ENCODE measurements at regions not wholly inside any gene's neighbourhood (a gene's known extent, or its start where the extent isn't known, plus 50 kb on each side); places are given as distances from the start of the nearest gene placed in this dataset.

DNA sequence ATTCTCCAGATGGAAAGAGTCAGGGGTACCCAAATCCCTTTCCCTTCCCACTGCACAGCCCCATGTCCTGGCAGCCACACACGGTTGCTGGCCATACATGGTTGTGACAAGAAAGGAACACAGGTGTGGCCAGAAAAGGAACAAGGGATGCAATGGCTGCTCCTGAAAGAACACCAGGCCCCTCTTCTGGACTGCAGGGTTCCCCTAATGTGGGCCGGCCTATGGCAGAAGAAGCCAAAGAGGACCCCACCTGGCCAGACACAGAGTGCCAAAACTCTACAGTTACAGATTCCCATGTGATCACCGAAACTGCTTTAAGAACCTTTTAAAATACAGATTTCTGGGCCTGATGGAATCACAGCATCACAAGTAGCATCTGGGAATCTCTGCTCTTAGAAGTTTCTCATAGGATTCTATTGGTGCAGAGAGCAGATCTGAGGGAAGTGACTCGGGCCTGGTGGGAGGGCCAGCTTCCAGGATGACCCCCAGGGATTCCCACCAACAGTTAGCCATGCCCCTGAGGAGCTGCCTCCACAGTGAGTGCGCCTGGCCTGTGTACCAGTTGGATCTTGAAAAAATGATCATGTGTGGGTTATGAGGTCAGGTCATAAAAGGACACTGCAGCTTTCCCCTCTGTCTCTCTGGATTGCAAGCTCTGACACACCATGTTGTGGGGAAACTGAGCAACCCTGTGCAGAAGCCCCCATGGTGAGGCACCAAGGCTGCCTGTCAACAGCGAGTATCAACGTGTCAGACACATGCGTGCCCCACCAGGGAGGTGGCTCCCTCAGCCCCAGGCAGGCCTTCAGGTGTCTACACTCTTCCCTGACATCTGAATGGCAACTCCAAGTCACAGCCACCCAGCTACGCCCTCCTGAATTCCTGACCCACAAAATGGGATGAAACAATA is 89.6 kb upstream of the LANCL2 start:
- Mint-ChIP-seq H3K9me3 (no peaks in the 10 kb centered on the region), H3K27me3 (ENCODE audit: low read depth in 2 of 2) (peaks cover 16 to 23% of the 10 kb centered on the region in 2 donors), H3K4me1 (peaks cover 5 to 6% of the 10 kb centered on the region in 2 donors), H3K4me3 (no peak overlapping the region), H3K27ac (no peak overlapping the region), H3K36me3 (no peaks in the 10 kb centered on the region)
- Histone ChIP-seq H3K4me3 (ENCODE audit: low read length) (no peak overlapping the region), H3K9me3 (ENCODE audit: control insufficient read depth, insufficient read depth, low read length) (no peaks in the 10 kb centered on the region), H3K4me1 (ENCODE audit: control insufficient read depth, insufficient read depth, low read length) (peaks cover 5% of the 10 kb centered on the region), H3K27me3 (ENCODE audit: control insufficient read depth, insufficient read depth, low read length) (no peaks in the 10 kb centered on the region), H3K36me3 (ENCODE audit: control insufficient read depth, insufficient read depth, low read length) (no peaks in the 10 kb centered on the region), H3K27ac (ENCODE audit: low read length) (no peak overlapping the region)
- intact Hi-C loops (cut with micrococcal nuclease) = no loop called here
- TF ChIP-seq, protein P1, sequence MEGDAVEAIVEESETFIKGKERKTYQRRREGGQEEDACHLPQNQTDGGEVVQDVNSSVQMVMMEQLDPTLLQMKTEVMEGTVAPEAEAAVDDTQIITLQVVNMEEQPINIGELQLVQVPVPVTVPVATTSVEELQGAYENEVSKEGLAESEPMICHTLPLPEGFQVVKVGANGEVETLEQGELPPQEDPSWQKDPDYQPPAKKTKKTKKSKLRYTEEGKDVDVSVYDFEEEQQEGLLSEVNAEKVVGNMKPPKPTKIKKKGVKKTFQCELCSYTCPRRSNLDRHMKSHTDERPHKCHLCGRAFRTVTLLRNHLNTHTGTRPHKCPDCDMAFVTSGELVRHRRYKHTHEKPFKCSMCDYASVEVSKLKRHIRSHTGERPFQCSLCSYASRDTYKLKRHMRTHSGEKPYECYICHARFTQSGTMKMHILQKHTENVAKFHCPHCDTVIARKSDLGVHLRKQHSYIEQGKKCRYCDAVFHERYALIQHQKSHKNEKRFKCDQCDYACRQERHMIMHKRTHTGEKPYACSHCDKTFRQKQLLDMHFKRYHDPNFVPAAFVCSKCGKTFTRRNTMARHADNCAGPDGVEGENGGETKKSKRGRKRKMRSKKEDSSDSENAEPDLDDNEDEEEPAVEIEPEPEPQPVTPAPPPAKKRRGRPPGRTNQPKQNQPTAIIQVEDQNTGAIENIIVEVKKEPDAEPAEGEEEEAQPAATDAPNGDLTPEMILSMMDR (IDR thresholded peaks at IDR 0.05) = no peak
- ATAC-seq = no peak
- DNase-seq = no peak
- 75% methylated on average over 9 of the region's 9 CpGs for WGBS (ENCODE audit: insufficient coverage)

DNA sequence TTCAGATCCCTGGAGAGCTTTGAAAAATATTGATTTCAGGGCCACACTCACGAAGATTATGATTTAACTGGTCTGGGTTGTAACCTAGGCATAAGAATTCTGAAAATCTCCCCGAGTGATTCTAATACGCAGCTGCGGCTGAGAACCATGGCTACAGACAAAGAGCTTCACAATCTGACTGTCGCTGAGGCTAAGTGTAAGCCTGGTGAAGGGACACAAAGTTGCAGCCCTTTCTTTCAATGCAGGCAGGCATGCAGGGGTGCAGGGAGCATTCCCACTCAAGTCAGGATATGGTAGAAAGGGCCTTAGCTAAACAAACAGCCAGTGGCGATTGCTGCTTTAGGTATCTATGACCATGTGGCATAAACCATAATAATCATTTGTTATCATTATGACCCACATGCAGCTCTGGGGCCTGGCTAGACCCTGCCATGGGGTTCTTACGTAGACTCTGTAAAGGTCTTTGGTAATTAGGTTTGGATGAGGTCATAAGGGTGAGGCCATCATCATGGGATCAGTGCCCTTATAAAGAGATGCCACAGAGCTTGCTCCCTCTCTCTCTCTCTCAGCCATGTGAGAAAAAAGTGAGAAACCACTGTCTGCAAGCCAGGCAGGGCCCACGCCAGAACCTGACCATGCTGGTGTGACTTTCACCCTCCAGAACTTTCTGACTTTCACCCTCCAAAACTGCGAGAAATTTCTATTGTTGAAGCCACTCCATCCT is 88.4 kb upstream of the LANCL2 start:
- WGBS (ENCODE audit: insufficient coverage) = 79% methylated on average over 9 of the region's 9 CpGs
- no peak overlapping the region for H3K4me3 Mint-ChIP-seq
- H3K4me3 ChIP-seq (ENCODE audit: low read length) = no peak overlapping the region

GRCh38 chr7:55277916-55278315 is 87.2 kb upstream of the LANCL2 start:
- Histone ChIP-seq H3K27me3 (ENCODE audit: control insufficient read depth, insufficient read depth, low read length) (no peaks in the 10 kb centered on the region), H3K4me3 (ENCODE audit: low read length) (no peak overlapping the region), H3K36me3 (ENCODE audit: control insufficient read depth, insufficient read depth, low read length) (no peaks in the 10 kb centered on the region), H3K9me3 (ENCODE audit: control insufficient read depth, insufficient read depth, low read length) (no peaks in the 10 kb centered on the region), H3K4me1 (ENCODE audit: control insufficient read depth, insufficient read depth, low read length) (peaks cover 5% of the 10 kb centered on the region), H3K27ac (ENCODE audit: low read length) (no peak overlapping the region)
- Mint-ChIP-seq H3K27me3 (ENCODE audit: low read depth in 2 of 2) (peaks cover 16 to 31% of the 10 kb centered on the region in 2 donors), H3K27ac (no peak overlapping the region), H3K9me3 (no peaks in the 10 kb centered on the region), H3K4me3 (no peak overlapping the region), H3K4me1 (peaks cover 5 to 6% of the 10 kb centered on the region in 2 donors), H3K36me3 (no peaks in the 10 kb centered on the region)
- ATAC-seq = no peak
- intact Hi-C loops (cut with micrococcal nuclease) = no loop called here
- TF ChIP-seq, protein P1 (IDR thresholded peaks at IDR 0.05) = no peak
- no peak for DNase-seq
- WGBS (ENCODE audit: insufficient coverage) = 77% methylated on average over 6 of the region's 6 CpGs

More for the DNA sequence above, 88.4 kb upstream of the LANCL2 start:
- no peaks in the 10 kb centered on the region for H3K9me3 ChIP-seq (ENCODE audit: control insufficient read depth, insufficient read depth, low read length)
- H3K4me1 Mint-ChIP-seq = peaks cover 5 to 6% of the 10 kb centered on the region in 2 donors
- TF ChIP-seq, protein P1 (IDR thresholded peaks at IDR 0.05) = no peak
- peaks cover 5% of the 10 kb centered on the region for H3K4me1 ChIP-seq (ENCODE audit: control insufficient read depth, insufficient read depth, low read length)
- H3K36me3 Mint-ChIP-seq = no peaks in the 10 kb centered on the region
- peaks cover 16 to 28% of the 10 kb centered on the region in 2 donors for H3K27me3 Mint-ChIP-seq (ENCODE audit: low read depth in 2 of 2)
- H3K27ac Mint-ChIP-seq = no peak overlapping the region
- ATAC-seq (no peak), DNase-seq (no peak)
- no peaks in the 10 kb centered on the region for H3K36me3 ChIP-seq (ENCODE audit: control insufficient read depth, insufficient read depth, low read length)
- H3K27ac ChIP-seq (ENCODE audit: low read length) = no peak overlapping the region
- no peaks in the 10 kb centered on the region for H3K27me3 ChIP-seq (ENCODE audit: control insufficient read depth, insufficient read depth, low read length)
- no peaks in the 10 kb centered on the region for H3K9me3 Mint-ChIP-seq
- intact Hi-C loops (cut with micrococcal nuclease) = no loop called here

Measured in natural killer cell (primary cell).